H9 (cell line): ENCODE measurements at regions not wholly inside any gene's neighbourhood (a gene's known extent, or its start where the extent isn't known, plus 50 kb on each side); places are given as distances from the start of the nearest gene placed in this dataset.

Experiments used
- DNase-seq: peaks from one replicate; pipeline ENCODE4 v3.0.0-alpha.2; 2017
- H2AFZ ChIP-seq: one replicate; pipeline ENCODE4 v1.6.1; 2013; ENCODE audit warnings: mild to moderate bottlenecking, low read length, control low read depth, moderate library complexity
- H2AK5ac ChIP-seq: 2 replicates; pipeline ENCODE4 v1.6.1; 2013; ENCODE audit warnings: low read length, control low read depth, mixed read lengths; ENCODE audit not compliant: insufficient read length
- H2BK120ac ChIP-seq: one replicate; pipeline ENCODE4 v1.6.1; 2013; ENCODE audit warnings: low read depth, mild to moderate bottlenecking, low read length, control low read depth, inconsistent platforms; ENCODE audit not compliant: poor library complexity, severe bottlenecking
- H2BK12ac ChIP-seq: 2 replicates; pipeline ENCODE4 v1.6.1; 2013; ENCODE audit warnings: low read length, control low read depth, mixed read lengths, low read depth; ENCODE audit not compliant: insufficient read length
- H2BK15ac ChIP-seq: 2 replicates; pipeline ENCODE4 v1.6.1; 2013; ENCODE audit warnings: low read depth, low read length, control low read depth
- H2BK20ac ChIP-seq: one replicate; pipeline ENCODE4 v1.6.1; 2013; ENCODE audit warnings: low read depth, mild to moderate bottlenecking, low read length, control low read depth, inconsistent platforms; ENCODE audit not compliant: poor library complexity, severe bottlenecking
- H2BK5ac ChIP-seq: 2 replicates; pipeline ENCODE4 v1.6.1; 2013; ENCODE audit warnings: low read length, control low read depth, mixed read lengths; ENCODE audit not compliant: insufficient read length
- H3K14ac ChIP-seq: 2 replicates; pipeline ENCODE4 v1.6.1; 2013; ENCODE audit warnings: low read length, control low read depth; ENCODE audit not compliant: insufficient read depth
- H3K18ac ChIP-seq: 2 replicates; pipeline ENCODE4 v1.6.1; 2013; ENCODE audit warnings: low read depth, mild to moderate bottlenecking, mixed read lengths, low read length, control low read depth; ENCODE audit not compliant: insufficient read length
- H3K23ac ChIP-seq: 2 replicates; pipeline ENCODE4 v1.6.1; 2013; ENCODE audit warnings: low read length, control low read depth, mixed read lengths, low read depth; ENCODE audit not compliant: insufficient read length
- H3K23me2 ChIP-seq: 2 replicates; pipeline ENCODE4 v1.6.1; 2013; ENCODE audit warnings: low read depth, mild to moderate bottlenecking, mixed read lengths, low read length, control low read depth; ENCODE audit not compliant: insufficient read length, poor library complexity, severe bottlenecking
- H3K27ac ChIP-seq: 2 replicates; pipeline ENCODE4 v1.5.1; 2013; ENCODE audit warnings: low read length, control low read depth, mixed read lengths, low read depth; ENCODE audit not compliant: insufficient read length
- H3K27me3 ChIP-seq: 2 replicates; pipeline ENCODE4 v1.6.1; 2013; ENCODE audit warnings: low read length, control low read depth, inconsistent platforms; ENCODE audit not compliant: insufficient read depth
- H3K4ac ChIP-seq: 2 replicates; pipeline ENCODE4 v1.6.1; 2013; ENCODE audit warnings: low read depth, mild to moderate bottlenecking, control low read depth, inconsistent platforms, low read length, moderate library complexity
- H3K4me1 ChIP-seq: 2 replicates; pipeline ENCODE4 v1.6.1; 2013; ENCODE audit warnings: low read length, control low read depth, inconsistent platforms; ENCODE audit not compliant: insufficient read depth
- H3K4me2 ChIP-seq: 2 replicates; pipeline ENCODE4 v1.6.1; 2013; ENCODE audit warnings: low read length, control low read depth, mixed read lengths; ENCODE audit not compliant: insufficient read length, insufficient read depth
- H3K56ac ChIP-seq: 2 replicates; pipeline ENCODE4 v1.6.1; 2013; ENCODE audit warnings: low read depth, mild to moderate bottlenecking, mixed read lengths, low read length, control low read depth; ENCODE audit not compliant: insufficient read length
- H3K79me1 ChIP-seq: 2 replicates; pipeline ENCODE4 v1.6.1; 2013; ENCODE audit warnings: low read depth, mild to moderate bottlenecking, moderate library complexity, low read length, control low read depth, inconsistent platforms; ENCODE audit not compliant: insufficient read depth, poor library complexity, severe bottlenecking
- H3K79me2 ChIP-seq: 2 replicates; pipeline ENCODE4 v1.6.1; 2013; ENCODE audit warnings: low read length, control low read depth, inconsistent platforms; ENCODE audit not compliant: insufficient read depth
- H3K9ac ChIP-seq: 2 replicates; pipeline ENCODE4 v1.6.1; 2013; ENCODE audit warnings: low read length, control low read depth, mixed read lengths; ENCODE audit not compliant: insufficient read length; ENCODE audit errors: extremely low read depth
- H3K9me3 ChIP-seq: one replicate; pipeline ENCODE4 v1.6.1; 2013; ENCODE audit warnings: low read depth, low read length, inconsistent platforms; ENCODE audit not compliant: control insufficient read depth
- H3T11ph ChIP-seq: one replicate; pipeline ENCODE4 v1.6.1; 2013; ENCODE audit warnings: mild to moderate bottlenecking, low read length, control low read depth, inconsistent platforms
- H4K20me1 ChIP-seq: one replicate; pipeline ENCODE4 v1.6.1; 2013; ENCODE audit not compliant: control insufficient read depth, insufficient read length, insufficient read depth
- H4K5ac ChIP-seq: 2 replicates; pipeline ENCODE4 v1.6.1; 2013; ENCODE audit warnings: low read depth, mild to moderate bottlenecking, mixed read lengths, low read length, control low read depth; ENCODE audit not compliant: insufficient read length
- H4K8ac ChIP-seq: replicated peaks from 2 replicates; pipeline ENCODE4 v1.6.1; 2013; ENCODE audit warnings: low read length, control low read depth, mixed read lengths, low read depth; ENCODE audit not compliant: insufficient read length
- H4K91ac ChIP-seq: 2 replicates; pipeline ENCODE4 v1.6.1; 2013; ENCODE audit warnings: low read depth, mild to moderate bottlenecking, moderate library complexity, mixed read lengths, low read length, control low read depth; ENCODE audit not compliant: insufficient read length
- H3K27ac Mint-ChIP-seq, 3 experiments: 2 replicates in 2 of 3; 3 replicates in 1 of 3; pipeline ENCODE4 v1.8.0; 2020 to 2021; ENCODE audit warnings: mixed read lengths in 3 of 3, mild to moderate bottlenecking in 1 of 3, moderate library complexity in 1 of 3
- H3K27me3 Mint-ChIP-seq: 2 replicates; pipeline ENCODE4 v1.8.0; 2021; ENCODE audit warnings: low read depth, mild to moderate bottlenecking, moderate library complexity, mixed read lengths
- H3K36me3 Mint-ChIP-seq, 3 experiments: 2 replicates in 2 of 3; 3 replicates in 1 of 3; pipeline ENCODE4 v1.8.0; 2020 to 2021; ENCODE audit warnings: low read depth in 3 of 3, mixed read lengths in 3 of 3; ENCODE audit not compliant: insufficient read depth in 1 of 3
- H3K4me1 Mint-ChIP-seq, 2 experiments: 2 replicates each; pipeline ENCODE4 v1.8.0; 2020; ENCODE audit warnings: mixed read lengths in 2 of 2
- H3K4me3 Mint-ChIP-seq, 2 experiments: 2 replicates in 1 of 2; 3 replicates in 1 of 2; pipeline ENCODE4 v1.8.0; 2020 to 2021; ENCODE audit warnings: mild to moderate bottlenecking in 2 of 2, mixed read lengths in 2 of 2, moderate library complexity in 1 of 2
- H3K9me3 Mint-ChIP-seq, 2 experiments: 2 replicates in 1 of 2; 3 replicates in 1 of 2; pipeline ENCODE4 v1.8.0; 2020; ENCODE audit warnings: mild to moderate bottlenecking in 2 of 2, mixed read lengths in 2 of 2, moderate library complexity in 1 of 2
- TF ChIP-seq, protein P1 (sequence below): fragments of 200-600 bp; sonication (generic); conservative IDR thresholded peaks from 3 replicates; pipeline ENCODE4 v1.8.0; 2021; ENCODE audit warnings: antibody characterized with exemption, mild to moderate bottlenecking

GRCh38 chr7:125055376-125055775, 125.8 kb upstream of the POT1 start:
- no peak overlapping the region for H3K27ac ChIP-seq
- no peak overlapping the region for H3K14ac ChIP-seq
- no peaks in the 10 kb centered on the region for H3K27me3 ChIP-seq
- H3K9me3 ChIP-seq, result no peaks in the 10 kb centered on the region
- no peak overlapping the region for H3K23ac ChIP-seq
- no peak overlapping the region for H3K4me3 Mint-ChIP-seq
- no peaks in the 10 kb centered on the region for H3K36me3 Mint-ChIP-seq
- no peak overlapping the region for H3K9ac ChIP-seq
- DNase-seq, result no peak
- H3K9me3 Mint-ChIP-seq, result no peaks in the 10 kb centered on the region
- peaks cover 0 to 5% of the 10 kb centered on the region in 2 experiments; a peak in 1 of 4 replicates for H3K4me1 Mint-ChIP-seq
- H2BK120ac ChIP-seq, result no peak overlapping the region
- H3K4me2 ChIP-seq, result no peak overlapping the region
- no peaks in the 10 kb centered on the region for H3K27me3 Mint-ChIP-seq
- H4K20me1 ChIP-seq, result no peaks in the 10 kb centered on the region
- H4K91ac ChIP-seq, result no peak overlapping the region
- H3K56ac ChIP-seq, result no peak overlapping the region
- no peak overlapping the region for H2BK15ac ChIP-seq
- no peak overlapping the region for H2AFZ ChIP-seq
- no peaks in the 10 kb centered on the region for H3K23me2 ChIP-seq
- no peak overlapping the region for H3K4ac ChIP-seq
- no peaks in the 10 kb centered on the region for H3K79me2 ChIP-seq
- no peak overlapping the region for H3K27ac Mint-ChIP-seq
- H2AK5ac ChIP-seq, result no peak overlapping the region
- no peak overlapping the region for H2BK12ac ChIP-seq
- no peak overlapping the region for H2BK20ac ChIP-seq
- H2BK5ac ChIP-seq, result no peak overlapping the region
- H3K18ac ChIP-seq, result no peak overlapping the region
- H3T11ph ChIP-seq, result no peak overlapping the region
- H4K8ac ChIP-seq, result no peak overlapping the region
- H4K5ac ChIP-seq, result no peak overlapping the region
- H3K79me1 ChIP-seq, result no peaks in the 10 kb centered on the region
- H3K4me1 ChIP-seq, result no peaks in the 10 kb centered on the region
- TF ChIP-seq, protein P1, sequence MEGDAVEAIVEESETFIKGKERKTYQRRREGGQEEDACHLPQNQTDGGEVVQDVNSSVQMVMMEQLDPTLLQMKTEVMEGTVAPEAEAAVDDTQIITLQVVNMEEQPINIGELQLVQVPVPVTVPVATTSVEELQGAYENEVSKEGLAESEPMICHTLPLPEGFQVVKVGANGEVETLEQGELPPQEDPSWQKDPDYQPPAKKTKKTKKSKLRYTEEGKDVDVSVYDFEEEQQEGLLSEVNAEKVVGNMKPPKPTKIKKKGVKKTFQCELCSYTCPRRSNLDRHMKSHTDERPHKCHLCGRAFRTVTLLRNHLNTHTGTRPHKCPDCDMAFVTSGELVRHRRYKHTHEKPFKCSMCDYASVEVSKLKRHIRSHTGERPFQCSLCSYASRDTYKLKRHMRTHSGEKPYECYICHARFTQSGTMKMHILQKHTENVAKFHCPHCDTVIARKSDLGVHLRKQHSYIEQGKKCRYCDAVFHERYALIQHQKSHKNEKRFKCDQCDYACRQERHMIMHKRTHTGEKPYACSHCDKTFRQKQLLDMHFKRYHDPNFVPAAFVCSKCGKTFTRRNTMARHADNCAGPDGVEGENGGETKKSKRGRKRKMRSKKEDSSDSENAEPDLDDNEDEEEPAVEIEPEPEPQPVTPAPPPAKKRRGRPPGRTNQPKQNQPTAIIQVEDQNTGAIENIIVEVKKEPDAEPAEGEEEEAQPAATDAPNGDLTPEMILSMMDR, result no peak
